RKO (cell line): ENCODE measurements at regions not wholly inside any gene's neighbourhood (a gene's known extent, or its start where the extent isn't known, plus 50 kb on each side); places are given as distances from the start of the nearest gene placed in this dataset.
"Not testable (repeated sequence)": the region's sequence is repeated elsewhere in the genome, so short reads cannot be mapped to it uniquely, and the experiment has no call there.

ENCODE experiments used
- DNase-seq: peaks from one replicate; pipeline ENCODE4 v3.0.0-alpha.2; 2016; ENCODE audit warnings: low spot score

GRCh38 chr1:25021591-25022215 is 91.6 kb upstream of the RUNX3 start:
- DNase-seq, result no peak

GRCh38 chr1:25020851-25021590 is 90.9 kb upstream of the RUNX3 start:
- no peak for DNase-seq

- DNase-seq, result no peak
Observed at GRCh38 chr1:25020173-25020845, 90.2 kb upstream of the RUNX3 start.

- DNase-seq, result no peak
Observed at GRCh38 chr1:25019337-25020172, 89.5 kb upstream of the RUNX3 start.

GRCh38 chr1:25018943-25019336 is 88.9 kb upstream of the RUNX3 start:
- DNase-seq, result no peak

GRCh38 chr1:25018110-25018735 is 88.1 kb upstream of the RUNX3 start:
- DNase-seq, result no peak

GRCh38 chr1:25017436-25018109 is 87.5 kb upstream of the RUNX3 start:
- peak; percentile 33 for DNase-seq

- DNase-seq, result no peak
Observed at GRCh38 chr1:25012966-25013962, 83.2 kb upstream of the RUNX3 start.

- no peak for DNase-seq
Observed at GRCh38 chr1:25011943-25012638, 82.0 kb upstream of the RUNX3 start.

- no peak for DNase-seq
Observed at GRCh38 chr1:25011275-25011674, 81.2 kb upstream of the RUNX3 start.

- DNase-seq, result no peak
Observed at GRCh38 chr1:25009671-25010262, 79.7 kb upstream of the RUNX3 start.

GRCh38 chr1:25008192-25008485 is 78.1 kb upstream of the RUNX3 start:
- DNase-seq, result peak; percentile 16

GRCh38 chr1:25007390-25008191 is 77.5 kb upstream of the RUNX3 start:
- not testable (repeated sequence) for DNase-seq

GRCh38 chr1:25006770-25007169 is 76.7 kb upstream of the RUNX3 start:
- no peak for DNase-seq

GRCh38 chr1:25004355-25004754 is 74.3 kb upstream of the RUNX3 start:
- no peak for DNase-seq

- no peak for DNase-seq
Observed at GRCh38 chr1:25003457-25004190, 73.5 kb upstream of the RUNX3 start.

- DNase-seq, result no peak
Observed at GRCh38 chr1:25003000-25003399, 72.9 kb upstream of the RUNX3 start.
